Osteoblast (primary cell): ENCODE measurements at regions not wholly inside any gene's neighbourhood (a gene's known extent, or its start where the extent isn't known, plus 50 kb on each side); places are given as distances from the start of the nearest gene placed in this dataset.
"Not testable (repeated sequence)": the region's sequence is repeated elsewhere in the genome, so short reads cannot be mapped to it uniquely, and the experiment has no call there.

ENCODE experiments used
- DNase-seq: peaks from one replicate; pipeline ENCODE4 v3.0.0; 2011; ENCODE audit warnings: low spot score, mixed read lengths; ENCODE audit not compliant: insufficient read length; ENCODE audit errors: missing footprints
- H2AFZ ChIP-seq: 2 replicates; pipeline ENCODE4 v1.6.0; 2011; ENCODE audit warnings: mild to moderate bottlenecking, low read length
- H3K27ac ChIP-seq: 2 replicates; pipeline ENCODE4 v1.5.1; 2011; ENCODE audit warnings: mild to moderate bottlenecking, low read depth, low read length, moderate library complexity
- H3K27me3 ChIP-seq: 2 replicates; pipeline ENCODE4 v1.6.0; 2012; ENCODE audit warnings: mild to moderate bottlenecking, control low read depth, inconsistent platforms, low read length, moderate library complexity; ENCODE audit not compliant: insufficient read depth
- H3K36me3 ChIP-seq: 2 replicates; pipeline ENCODE4 v1.5.1; 2011; ENCODE audit warnings: mild to moderate bottlenecking, low read length, control low read depth, moderate library complexity; ENCODE audit not compliant: insufficient read depth
- H3K4me1 ChIP-seq: 2 replicates; pipeline ENCODE4 v1.5.1; 2011; ENCODE audit warnings: mild to moderate bottlenecking, low read length, control low read depth, moderate library complexity; ENCODE audit not compliant: insufficient read depth
- H3K4me2 ChIP-seq: 2 replicates; pipeline ENCODE4 v1.6.0; 2011; ENCODE audit warnings: mild to moderate bottlenecking, low read length; ENCODE audit not compliant: insufficient read depth
- H3K4me3 ChIP-seq: fragments of 200-600 bp; sonication (generic); 3 replicates; pipeline ENCODE4 v1.5.1; 2012; ENCODE audit warnings: mild to moderate bottlenecking, low read length, inconsistent platforms; ENCODE audit not compliant: insufficient read depth
- H3K79me2 ChIP-seq: 2 replicates; pipeline ENCODE4 v1.6.0; 2012; ENCODE audit warnings: mild to moderate bottlenecking, low read length, control low read depth, inconsistent platforms; ENCODE audit not compliant: insufficient read depth
- H3K9me3 ChIP-seq: 2 replicates; pipeline ENCODE4 v1.5.1; 2011; ENCODE audit warnings: low read depth, low read length, control low read depth
- H4K20me1 ChIP-seq: 2 replicates; pipeline ENCODE4 v1.6.0; 2012; ENCODE audit warnings: mild to moderate bottlenecking, low read length, control low read depth; ENCODE audit not compliant: insufficient read depth
- CTCF ChIP-seq: IDR thresholded peaks from 2 replicates; pipeline ENCODE4 v1.5.1; 2011; ENCODE audit warnings: mild to moderate bottlenecking, low read depth, low read length, moderate library complexity; ENCODE audit errors: extremely low read depth

GRCh38 chr2:180540761-180541160 is 439.6 kb upstream of the UBE2E3 start:
- no peak overlapping the region for H3K4me3 ChIP-seq
- H3K27me3 ChIP-seq = no peaks in the 10 kb centered on the region
- no peak for DNase-seq
- no peaks in the 10 kb centered on the region for H3K79me2 ChIP-seq
- no peaks in the 10 kb centered on the region for H3K4me1 ChIP-seq
- H3K27ac ChIP-seq = no peak overlapping the region
- no peaks in the 10 kb centered on the region for H3K9me3 ChIP-seq
- TF ChIP-seq CTCF = no peak
- H4K20me1 ChIP-seq = no peaks in the 10 kb centered on the region
- no peaks in the 10 kb centered on the region for H3K36me3 ChIP-seq
- no peak overlapping the region for H2AFZ ChIP-seq
- H3K4me2 ChIP-seq = no peak overlapping the region

GRCh38 chr2:180539541-180539940 is 440.9 kb upstream of the UBE2E3 start:
- H3K79me2 ChIP-seq = no peaks in the 10 kb centered on the region
- H3K27me3 ChIP-seq = no peaks in the 10 kb centered on the region
- no peak overlapping the region for H3K4me3 ChIP-seq
- H3K27ac ChIP-seq = no peak overlapping the region
- no peaks in the 10 kb centered on the region for H3K36me3 ChIP-seq
- no peak for DNase-seq
- H3K4me1 ChIP-seq = no peaks in the 10 kb centered on the region
- no peak overlapping the region for H3K4me2 ChIP-seq
- no peaks in the 10 kb centered on the region for H4K20me1 ChIP-seq
- H3K9me3 ChIP-seq = no peaks in the 10 kb centered on the region
- no peak for TF ChIP-seq CTCF
- H2AFZ ChIP-seq = no peak overlapping the region

DNA sequence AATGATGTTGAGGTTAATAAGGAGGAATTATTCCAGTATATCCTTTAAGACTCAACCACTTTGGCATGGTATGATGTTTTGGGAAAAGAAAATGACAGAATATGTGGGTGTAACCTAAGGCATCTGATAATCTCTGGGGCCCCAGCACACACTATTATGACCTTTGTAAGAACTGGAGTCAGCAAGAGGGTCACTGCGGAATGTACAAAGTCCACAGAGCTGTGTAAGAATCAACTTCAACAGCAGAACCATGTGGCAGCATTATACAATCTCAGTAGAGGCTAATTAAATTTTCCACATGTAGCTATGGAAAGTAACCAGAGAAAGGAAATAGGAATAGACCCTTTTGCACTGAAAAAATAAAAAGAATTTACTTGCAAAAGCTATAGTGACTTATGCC is 445.1 kb upstream of the UBE2E3 start:
- Histone ChIP-seq H2AFZ (no peak overlapping the region), H3K36me3 (no peaks in the 10 kb centered on the region), H4K20me1 (no peaks in the 10 kb centered on the region), H3K79me2 (no peaks in the 10 kb centered on the region), H3K4me2 (no peak overlapping the region), H3K4me1 (no peaks in the 10 kb centered on the region), H3K27me3 (no peaks in the 10 kb centered on the region), H3K4me3 (no peak overlapping the region), H3K9me3 (no peaks in the 10 kb centered on the region), H3K27ac (no peak overlapping the region)
- no peak for DNase-seq
- no peak for TF ChIP-seq CTCF

- H3K9me3 ChIP-seq, H3K27me3 ChIP-seq, H3K4me1 ChIP-seq, H3K4me2 ChIP-seq, H2AFZ ChIP-seq, H3K4me3 ChIP-seq, DNase-seq, H3K36me3 ChIP-seq, H3K79me2 ChIP-seq, H3K27ac ChIP-seq, H4K20me1 ChIP-seq: not testable (repeated sequence)
Observed at GRCh38 chr2:180531787-180532186, 448.6 kb upstream of the UBE2E3 start.

DNA sequence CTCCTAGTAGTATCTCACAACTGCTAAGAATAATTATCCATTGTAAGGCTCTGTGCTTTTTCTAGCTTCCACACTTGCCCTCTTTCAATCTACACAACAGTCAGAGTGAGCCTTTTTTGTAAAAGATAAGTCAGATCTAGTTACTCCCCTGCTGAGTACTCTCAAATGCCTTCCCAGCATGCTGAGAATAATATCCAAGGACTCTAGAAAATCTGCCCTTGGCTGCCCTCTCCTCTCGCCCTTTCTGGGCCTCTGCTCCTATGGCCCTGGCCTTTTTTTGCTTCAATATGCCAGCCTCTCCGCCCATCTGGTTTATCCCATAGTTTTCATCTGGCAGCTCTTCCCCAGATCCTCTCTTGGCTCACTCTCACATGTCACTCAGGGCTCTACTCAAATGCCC is 455.9 kb upstream of the UBE2E3 start:
- peak overlapping the region; percentile 68 for H3K4me2 ChIP-seq
- no peak for TF ChIP-seq CTCF
- peak overlapping the region; percentile 6 for H2AFZ ChIP-seq

More for the DNA sequence above, 455.9 kb upstream of the UBE2E3 start:
- Histone ChIP-seq H3K27ac (peak overlapping the region; percentile 81), H3K4me3 (no peak overlapping the region), H3K9me3 (no peaks in the 10 kb centered on the region), H3K4me1 (peaks cover 27% of the 10 kb centered on the region), H3K79me2 (no peaks in the 10 kb centered on the region), H3K27me3 (no peaks in the 10 kb centered on the region), H3K36me3 (no peaks in the 10 kb centered on the region), H4K20me1 (no peaks in the 10 kb centered on the region)
- no peak for DNase-seq
